RWPE2 (cell line): ENCODE measurements at regions not wholly inside any gene's neighbourhood (a gene's known extent, or its start where the extent isn't known, plus 50 kb on each side); places are given as distances from the start of the nearest gene placed in this dataset.

ENCODE experiments used
- ATAC-seq: fragments of 200-7000 bp; cut with Tn5 transposase; 3 replicates; pipeline ENCODE4 v1.9.1; 2021; ENCODE audit warnings: low read depth
- DNase-seq: peaks from one replicate; pipeline ENCODE4 v3.0.0-alpha.2; 2020; ENCODE audit warnings: low spot score
- H3K27ac ChIP-seq: fragments of 450-650 bp; 2 replicates; pipeline ENCODE4 v1.5.1; 2017; ENCODE audit warnings: mild to moderate bottlenecking; ENCODE audit not compliant: poor library complexity, severe bottlenecking
- H3K27me3 ChIP-seq: fragments of 250-450 bp; sonication (Bioruptor Pico); 2 replicates; pipeline ENCODE4 v1.5.1; 2021; ENCODE audit warnings: mild to moderate bottlenecking, moderate library complexity; ENCODE audit not compliant: insufficient read depth, poor library complexity, severe bottlenecking
- H3K36me3 ChIP-seq: fragments of 250-450 bp; sonication (Bioruptor Pico); 2 replicates; pipeline ENCODE4 v1.5.1; 2020; ENCODE audit warnings: low read depth, mild to moderate bottlenecking, moderate library complexity
- H3K4me1 ChIP-seq: fragments of 250-450 bp; sonication (Bioruptor Pico); 2 replicates; pipeline ENCODE4 v1.5.1; 2021; ENCODE audit warnings: mild to moderate bottlenecking, moderate library complexity; ENCODE audit not compliant: insufficient read depth, poor library complexity, severe bottlenecking
- H3K4me3 ChIP-seq: fragments of 250-450 bp; sonication (Bioruptor Pico); 2 replicates; pipeline ENCODE4 v1.5.1; 2021; ENCODE audit warnings: mild to moderate bottlenecking, moderate library complexity; ENCODE audit not compliant: severe bottlenecking
- H3K9me3 ChIP-seq: fragments of 250-450 bp; sonication (Bioruptor Pico); 2 replicates; pipeline ENCODE4 v1.5.1; 2021; ENCODE audit warnings: mild to moderate bottlenecking, moderate library complexity; ENCODE audit not compliant: severe bottlenecking
- TF ChIP-seq, protein P1 (sequence below): fragments of 450-650 bp; IDR thresholded peaks from one replicate; pipeline ENCODE4 v1.5.1; 2017; ENCODE audit warnings: mild to moderate bottlenecking, moderate library complexity; ENCODE audit not compliant: poor library complexity, severe bottlenecking

DNA sequence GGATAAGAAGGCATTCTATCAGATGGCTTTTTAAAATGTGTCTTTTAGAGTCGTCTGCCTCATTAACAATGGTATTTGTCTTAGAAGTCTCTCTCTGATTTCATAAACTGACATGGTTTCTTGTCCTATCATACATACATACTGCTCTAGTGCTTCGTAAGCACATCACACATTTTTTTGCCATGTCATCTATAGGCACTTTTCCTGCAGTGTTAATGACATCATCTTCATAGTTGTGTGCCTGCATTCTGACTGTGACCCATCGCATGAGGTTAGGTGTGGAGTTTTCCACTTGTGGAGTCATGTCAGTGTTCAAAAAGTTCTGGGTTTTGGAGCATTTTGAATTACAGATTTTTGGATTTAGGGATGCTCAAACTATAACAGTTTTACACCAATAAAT lies 361.6 kb upstream of the SPOCK3 start:
- ATAC-seq = no peak
- Histone ChIP-seq H3K27me3 (no peaks in the 10 kb centered on the region), H3K27ac (no peak overlapping the region), H3K9me3 (peaks cover 2% of the 10 kb centered on the region), H3K4me3 (no peak overlapping the region), H3K4me1 (no peaks in the 10 kb centered on the region), H3K36me3 (no peaks in the 10 kb centered on the region)
- DNase-seq = no peak
- TF ChIP-seq, protein P1, sequence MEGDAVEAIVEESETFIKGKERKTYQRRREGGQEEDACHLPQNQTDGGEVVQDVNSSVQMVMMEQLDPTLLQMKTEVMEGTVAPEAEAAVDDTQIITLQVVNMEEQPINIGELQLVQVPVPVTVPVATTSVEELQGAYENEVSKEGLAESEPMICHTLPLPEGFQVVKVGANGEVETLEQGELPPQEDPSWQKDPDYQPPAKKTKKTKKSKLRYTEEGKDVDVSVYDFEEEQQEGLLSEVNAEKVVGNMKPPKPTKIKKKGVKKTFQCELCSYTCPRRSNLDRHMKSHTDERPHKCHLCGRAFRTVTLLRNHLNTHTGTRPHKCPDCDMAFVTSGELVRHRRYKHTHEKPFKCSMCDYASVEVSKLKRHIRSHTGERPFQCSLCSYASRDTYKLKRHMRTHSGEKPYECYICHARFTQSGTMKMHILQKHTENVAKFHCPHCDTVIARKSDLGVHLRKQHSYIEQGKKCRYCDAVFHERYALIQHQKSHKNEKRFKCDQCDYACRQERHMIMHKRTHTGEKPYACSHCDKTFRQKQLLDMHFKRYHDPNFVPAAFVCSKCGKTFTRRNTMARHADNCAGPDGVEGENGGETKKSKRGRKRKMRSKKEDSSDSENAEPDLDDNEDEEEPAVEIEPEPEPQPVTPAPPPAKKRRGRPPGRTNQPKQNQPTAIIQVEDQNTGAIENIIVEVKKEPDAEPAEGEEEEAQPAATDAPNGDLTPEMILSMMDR = no peak

DNA sequence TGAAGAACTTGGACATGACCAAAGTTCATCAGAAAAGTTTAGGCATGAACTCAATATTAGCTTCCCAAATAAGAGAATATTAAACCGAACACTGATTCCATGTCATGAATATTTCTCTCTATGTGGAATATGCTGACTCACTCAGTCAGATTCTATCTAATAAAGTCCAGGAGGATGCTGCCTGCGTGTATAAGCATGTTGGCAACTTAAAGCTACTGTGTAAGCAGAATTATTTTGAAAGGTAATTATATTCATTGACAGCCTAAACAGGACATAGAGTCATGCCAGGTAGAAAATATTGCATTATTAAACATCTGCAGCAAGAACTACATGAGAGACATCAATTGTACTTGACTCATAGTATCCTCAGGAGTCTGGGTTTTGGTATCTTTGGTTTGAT lies 367.9 kb upstream of the SPOCK3 start:
- Histone ChIP-seq H3K4me3 (no peak overlapping the region), H3K27ac (no peak overlapping the region), H3K9me3 (no peaks in the 10 kb centered on the region), H3K36me3 (no peaks in the 10 kb centered on the region), H3K27me3 (no peaks in the 10 kb centered on the region), H3K4me1 (peaks cover 5% of the 10 kb centered on the region)
- ATAC-seq (peak; percentile 25; the same call in 1 of the 3 replicates), DNase-seq (no peak)
- TF ChIP-seq, protein P1 = no peak

DNA sequence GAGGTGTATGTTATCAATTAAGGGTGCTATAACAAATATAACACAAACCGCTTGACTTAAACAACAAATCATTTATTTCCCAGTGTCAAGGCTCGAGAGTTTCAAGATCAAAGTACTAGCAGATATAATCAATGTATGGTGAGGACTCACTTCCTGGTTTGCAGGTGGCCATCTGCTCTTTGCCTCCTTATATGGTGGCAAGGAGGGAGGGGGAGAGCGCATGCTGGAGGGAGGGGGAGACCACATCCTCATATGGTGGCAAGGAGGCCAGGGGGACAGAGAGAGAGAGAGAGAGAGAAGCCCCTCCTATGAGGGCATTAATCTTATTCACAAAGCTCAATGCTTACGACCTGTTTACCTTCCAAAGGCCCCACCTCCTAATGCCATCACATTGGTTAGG lies 372.3 kb upstream of the SPOCK3 start:
- ATAC-seq (no peak), DNase-seq (no peak)

DNA sequence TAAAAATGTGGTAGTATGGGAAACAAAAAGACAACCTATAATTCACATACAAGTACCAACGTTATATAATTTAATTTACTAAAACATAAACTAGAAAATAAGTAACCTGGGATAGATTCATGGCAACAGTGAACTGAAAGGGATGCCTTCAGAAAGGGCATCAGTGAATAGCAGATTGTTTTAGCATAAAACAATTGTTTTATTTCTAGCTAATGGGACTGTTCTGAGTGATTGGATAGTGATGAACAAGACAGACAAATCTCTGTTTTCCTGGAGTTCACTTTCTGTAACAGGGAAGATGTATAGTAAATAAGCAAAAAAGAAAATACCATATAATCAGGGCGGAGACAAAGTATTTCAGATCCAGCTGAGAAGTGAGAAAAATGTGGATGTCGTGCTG lies 379.1 kb upstream of the SPOCK3 start:
- Histone ChIP-seq H3K9me3 (no peaks in the 10 kb centered on the region), H3K4me3 (no peak overlapping the region), H3K27me3 (no peaks in the 10 kb centered on the region), H3K36me3 (no peaks in the 10 kb centered on the region), H3K4me1 (peaks cover 5% of the 10 kb centered on the region), H3K27ac (no peak overlapping the region)
- DNase-seq (no peak), ATAC-seq (no peak)
- TF ChIP-seq, protein P1 = no peak

More for the DNA sequence above, 372.3 kb upstream of the SPOCK3 start:
- H3K27me3 ChIP-seq = no peaks in the 10 kb centered on the region
- no peaks in the 10 kb centered on the region for H3K9me3 ChIP-seq
- peaks cover 5% of the 10 kb centered on the region for H3K4me1 ChIP-seq
- H3K27ac ChIP-seq = no peak overlapping the region
- TF ChIP-seq, protein P1 = no peak
- H3K36me3 ChIP-seq = no peaks in the 10 kb centered on the region
- no peak overlapping the region for H3K4me3 ChIP-seq

DNA sequence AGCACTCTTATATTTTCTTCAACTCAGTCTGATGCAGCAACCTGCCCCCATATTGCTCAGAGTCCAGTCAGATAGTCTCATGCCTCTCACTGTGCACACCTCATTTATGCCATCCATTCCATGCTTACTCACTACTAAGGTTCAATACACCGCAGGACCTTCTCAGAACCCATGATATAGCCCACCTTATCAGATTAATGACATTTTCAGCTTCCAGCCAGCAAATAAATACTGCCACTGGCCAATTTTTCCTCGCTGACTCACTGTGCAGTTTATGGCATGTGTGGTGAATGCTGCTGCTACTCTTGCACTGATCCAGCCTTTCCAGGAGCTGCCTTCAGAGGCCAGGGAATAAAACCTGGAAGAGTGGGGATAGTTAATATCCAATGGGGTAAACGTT lies 380.6 kb upstream of the SPOCK3 start:
- no peaks in the 10 kb centered on the region for H3K36me3 ChIP-seq
- H3K27ac ChIP-seq = no peak overlapping the region
- TF ChIP-seq, protein P1 = no peak
- H3K9me3 ChIP-seq = no peaks in the 10 kb centered on the region
- peaks cover 5% of the 10 kb centered on the region for H3K4me1 ChIP-seq
- ATAC-seq (peak; percentile 66), DNase-seq (no peak)
- no peaks in the 10 kb centered on the region for H3K27me3 ChIP-seq
- no peak overlapping the region for H3K4me3 ChIP-seq
